Right lobe of liver (tissue), 6 donors: ENCODE measurements at regions not wholly inside any gene's neighbourhood (a gene's known extent, or its start where the extent isn't known, plus 50 kb on each side); places are given as distances from the start of the nearest gene placed in this dataset.

ENCODE experiments used
- ATAC-seq, 4 donors: fragments of 200-7000 bp; cut with Tn5 transposase; one replicate each; pipeline ENCODE4 v1.9.1; 2020; ENCODE audit warnings: mild to moderate bottlenecking in 4 of 4, moderate library complexity in 4 of 4
- DNase-seq, 3 donors: peaks; one replicate each; pipeline ENCODE4 v3.0.0-alpha.2; 2020
- H3K27ac ChIP-seq, 3 donors: fragments of 200-600 bp; one replicate each; pipeline ENCODE4 v1.8.0; 2022
- H3K27me3 ChIP-seq, 2 donors: fragments of 200-600 bp; one replicate each; pipeline ENCODE4 v1.8.0; 2022
- H3K36me3 ChIP-seq, 4 donors: fragments of 200-600 bp; sonication (generic) in 1 of 4; one replicate each; pipeline versions ENCODE4 v1.5.1 to v1.8.0; 2017 to 2022; ENCODE audit warnings: control low read depth in 1 of 4
- H3K4me1 ChIP-seq, 4 donors: fragments of 200-600 bp; sonication (generic) in 1 of 4; one replicate each; pipeline versions ENCODE4 v1.5.1 to v1.8.0; 2017 to 2022; ENCODE audit warnings: control low read depth in 1 of 4
- H3K4me3 ChIP-seq, 3 donors: fragments of 200-600 bp; one replicate each; pipeline ENCODE4 v1.8.0; 2022
- H3K9me3 ChIP-seq, 4 donors: fragments of 200-600 bp; sonication (generic) in 1 of 4; one replicate each; pipeline versions ENCODE4 v1.5.1 to v1.8.0; 2017 to 2022; ENCODE audit warnings: control low read depth in 1 of 4
- CTCF ChIP-seq, 4 donors: fragments of 200-600 bp in 3 of 4; fragments of 450-650 bp in 1 of 4; IDR thresholded peaks; one replicate each; pipeline versions ENCODE4 v1.5.1 to v1.8.0; 2016 to 2022; ENCODE audit warnings: antibody characterized with exemption in 4 of 4, mild to moderate bottlenecking in 2 of 4
- POLR2A ChIP-seq: fragments of 450-650 bp; IDR thresholded peaks from one replicate; pipeline ENCODE4 v1.6.1; 2017; ENCODE audit warnings: antibody characterized with exemption, mild to moderate bottlenecking
- WGBS: methylation state at CpG from one replicate; pipeline ENCODE4 v1.1.6; 2018; ENCODE audit warnings: low coverage, low lambda C conversion rate; ENCODE audit not compliant: insufficient coverage; ENCODE audit errors: missing lambda C conversion rate; 5-methylcytosine and 5-hydroxymethylcytosine counted together
- intact Hi-C, 2 donors: fragments of 100-400 bp; cut with DNase I; formaldehyde crosslinking; loops; one replicate each; pipeline versions ENCODE4 v1.11.2 to v1.14.1; 2022
- donor health status: DM: no; HTN: yes; CAD: no.
- donor health status: DM: no; HTN: no; CAD: no.
- donor health status: DM: no; HTN: no; CAD: no.
- donor health status: DM: no; HTN: yes; CAD: no.
- donor health status: DM: no; HTN: yes; CAD: no.

- DNase-seq (no peak), ATAC-seq (no peak)
- Histone ChIP-seq H3K27ac (no peak overlapping the region), H3K36me3 (no peaks in the 10 kb centered on the region), H3K4me1 (no peaks in the 10 kb centered on the region), H3K4me3 (no peak overlapping the region), H3K27me3 (no peaks in the 10 kb centered on the region), H3K9me3 (no peaks in the 10 kb centered on the region)
- WGBS, result no CpG with 5 or more reads among the region's 8 CpGs
- intact Hi-C loops, result no loop called here
- no peak for TF ChIP-seq POLR2A
- no peak for TF ChIP-seq CTCF (IDR thresholded peaks at IDR 0.05)
These were observed 117.8 kb downstream of the GGTLC2 start for GRCh38 chr22:22761963-22762772.

GRCh38 chr22:22763512-22763911, 119.1 kb downstream of the GGTLC2 start:
- TF ChIP-seq CTCF (IDR thresholded peaks at IDR 0.05), result no peak
- TF ChIP-seq POLR2A, result no peak
- ATAC-seq, result no peak
- Histone ChIP-seq H3K36me3 (no peaks in the 10 kb centered on the region), H3K4me1 (no peaks in the 10 kb centered on the region), H3K27ac (no peak overlapping the region), H3K4me3 (no peak overlapping the region), H3K27me3 (no peaks in the 10 kb centered on the region), H3K9me3 (no peaks in the 10 kb centered on the region)
- DNase-seq, result no peak
- 58% methylated on average over 4 of the region's 4 CpGs for WGBS
- intact Hi-C loops, result no loop called here

DNA sequence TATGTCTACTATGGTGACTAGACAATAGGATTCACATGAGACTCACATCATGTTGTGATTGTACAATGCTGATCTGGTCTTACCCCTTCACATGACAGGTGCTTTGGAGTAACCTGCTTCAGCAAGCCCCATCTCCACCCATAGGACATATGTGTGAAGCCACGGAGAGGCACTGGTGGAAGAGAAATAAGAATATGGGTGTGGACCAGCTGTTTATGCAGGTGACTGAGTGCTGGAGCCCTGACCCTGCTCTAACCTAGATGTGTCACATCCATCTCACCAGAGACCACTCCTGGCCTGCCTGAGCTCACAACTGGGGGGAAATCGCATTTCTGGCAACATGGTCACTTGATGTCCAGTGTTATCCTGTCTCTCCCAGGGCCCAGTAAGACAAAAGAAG, 119.7 kb downstream of the GGTLC2 start:
- 67% methylated on average over 2 of the region's 2 CpGs for WGBS
- H3K27ac ChIP-seq, result no peak overlapping the region
- no peaks in the 10 kb centered on the region for H3K27me3 ChIP-seq
- no peak overlapping the region for H3K4me3 ChIP-seq
- no peaks in the 10 kb centered on the region for H3K36me3 ChIP-seq
- no peaks in the 10 kb centered on the region for H3K4me1 ChIP-seq
- TF ChIP-seq CTCF (IDR thresholded peaks at IDR 0.05), result no peak
- TF ChIP-seq POLR2A, result no peak
- intact Hi-C loops, result no loop called here
- no peak for ATAC-seq
- DNase-seq, result no peak
- no peaks in the 10 kb centered on the region for H3K9me3 ChIP-seq

- ATAC-seq, result peak in 3 of 4 donors; percentile 29 to 65 (median 37)
- no peak overlapping the region for H3K27ac ChIP-seq
- 37% methylated on average over 8 of the region's 10 CpGs for WGBS
- no peak overlapping the region for H3K4me3 ChIP-seq
- TF ChIP-seq POLR2A (no peak), CTCF (IDR thresholded peaks at IDR 0.05) (peak in 1 of 4 donors; percentile 34)
- intact Hi-C loops, result no loop called here
- H3K27me3 ChIP-seq, result no peaks in the 10 kb centered on the region
- no peaks in the 10 kb centered on the region for H3K9me3 ChIP-seq
- no peaks in the 10 kb centered on the region for H3K36me3 ChIP-seq
- DNase-seq, result no peak
- H3K4me1 ChIP-seq, result peaks cover 0 to 5% (median 0%) of the 10 kb centered on the region in 4 donors
These were observed 119.6 kb upstream of the IGLL5 start for GRCh38 chr22:22767876-22768602.
